K562 (cell line): ENCODE measurements at regions not wholly inside any gene's neighbourhood (a gene's known extent, or its start where the extent isn't known, plus 50 kb on each side); places are given as distances from the start of the nearest gene placed in this dataset.

Experiments
- ADNP ChIP-seq: fragments of 200-800 bp; sonication (Bioruptor generic); IDR thresholded peaks from 2 replicates; pipeline ENCODE4 v1.6.1; 2016; ENCODE audit warnings: missing genetic modification characterization, missing compliant biosample characterization
- ARID1B ChIP-seq: fragments of 450-650 bp; IDR thresholded peaks from 2 replicates; pipeline ENCODE4 v1.6.1; 2016; ENCODE audit warnings: antibody characterized with exemption, mild to moderate bottlenecking, inconsistent platforms
- ARID2 ChIP-seq: fragments of 450-650 bp; IDR thresholded peaks from 2 replicates; pipeline ENCODE4 v1.6.1; 2017; ENCODE audit warnings: antibody characterized with exemption, mild to moderate bottlenecking
- DPF2 ChIP-seq: fragments of 450-650 bp; IDR thresholded peaks from 2 replicates; pipeline ENCODE4 v1.6.1; 2016
- E2F5 ChIP-seq: sonication (generic); formaldehyde crosslinking; IDR thresholded peaks from 2 replicates; pipeline ENCODE4 v1.8.0; 2022; ENCODE audit warnings: mild to moderate bottlenecking, missing genetic modification reagents
- EP300 ChIP-seq: IDR thresholded peaks from 2 replicates; pipeline ENCODE4 v1.6.1; 2012; ENCODE audit warnings: low read length, improper control_type of control experiment
- ERF ChIP-seq: fragments of 450-650 bp; formaldehyde crosslinking; IDR thresholded peaks from 2 replicates; pipeline ENCODE4 v1.4.0; 2020; ENCODE audit warnings: mild to moderate bottlenecking, mixed read lengths
- GTF2B ChIP-seq: IDR thresholded peaks from 2 replicates; pipeline ENCODE4 v1.6.1; 2011; ENCODE audit not compliant: insufficient read length; ENCODE audit errors: extremely low read depth
- GTF2E2 ChIP-seq: fragments of 200-800 bp; sonication (Bioruptor generic); IDR thresholded peaks from 2 replicates; pipeline ENCODE4 v1.6.1; 2016; ENCODE audit warnings: missing genetic modification characterization, missing compliant biosample characterization
- HDAC1 ChIP-seq, 2 experiments: fragments of 450-650 bp; IDR thresholded peaks; 2 replicates each; pipeline ENCODE4 v1.6.1; 2016 to 2017; ENCODE audit warnings: inconsistent platforms in 1 of 2, mild to moderate bottlenecking in 1 of 2, moderate library complexity in 1 of 2
- HDAC6 ChIP-seq: IDR thresholded peaks from 2 replicates; pipeline ENCODE4 v1.6.1; 2012; ENCODE audit warnings: low read depth, mild to moderate bottlenecking, control low read depth, inconsistent platforms, low read length, moderate library complexity
- MED1 ChIP-seq: sonication (generic); formaldehyde crosslinking; IDR thresholded peaks from 2 replicates; pipeline ENCODE4 v1.8.1; 2023; ENCODE audit warnings: missing genetic modification reagents, borderline replicate concordance
- MTA3 ChIP-seq: fragments of 450-650 bp; formaldehyde crosslinking; IDR thresholded peaks from 2 replicates; pipeline ENCODE4 v1.6.1; 2017; ENCODE audit warnings: mild to moderate bottlenecking, borderline replicate concordance
- NCOR1 ChIP-seq: fragments of 450-650 bp; IDR thresholded peaks from 2 replicates; pipeline ENCODE4 v1.6.1; 2016; ENCODE audit warnings: mild to moderate bottlenecking, moderate library complexity
- NELFE ChIP-seq: IDR thresholded peaks from 2 replicates; pipeline ENCODE4 v1.6.1; 2011; ENCODE audit warnings: mild to moderate bottlenecking; ENCODE audit not compliant: insufficient read depth, insufficient read length
- NFE2 ChIP-seq: IDR thresholded peaks from 2 replicates; pipeline ENCODE4 v1.6.1; 2014; ENCODE audit warnings: antibody characterized with exemption, low read depth
- PTTG1 ChIP-seq: fragments of 450-650 bp; IDR thresholded peaks from 2 replicates; pipeline ENCODE4 v1.6.1; 2016; ENCODE audit warnings: low read depth, mild to moderate bottlenecking, missing genetic modification characterization, missing compliant biosample characterization
- RNF2 ChIP-seq: sonication (generic); IDR thresholded peaks from 2 replicates; pipeline ENCODE4 v1.6.1; 2016
- SFPQ ChIP-seq: fragments of 200-400 bp; formaldehyde crosslinking; IDR thresholded peaks from 2 replicates; pipeline ENCODE4 v1.6.1; 2017; ENCODE audit warnings: mild to moderate bottlenecking, low read depth, low read length, moderate library complexity
- THAP7 ChIP-seq: fragments of 250-450 bp; sonication (Bioruptor Pico); IDR thresholded peaks from 2 replicates; pipeline ENCODE4 v1.5.0; 2021
- TOE1 ChIP-seq, 2 experiments: fragments of 450-650 bp in 1 of 2; sonication (generic) in 1 of 2; formaldehyde crosslinking in 1 of 2; IDR thresholded peaks; 2 replicates each; pipeline versions ENCODE4 v1.7.1 to v1.8.0; 2016 to 2022; ENCODE audit warnings: borderline replicate concordance in 2 of 2, mild to moderate bottlenecking in 2 of 2, antibody characterized with exemption in 1 of 2, inconsistent platforms in 1 of 2, low read depth in 1 of 2, missing genetic modification reagents in 1 of 2, moderate library complexity in 1 of 2
- ZNF212 ChIP-seq: fragments of 450-650 bp; formaldehyde crosslinking; IDR thresholded peaks from 2 replicates; pipeline ENCODE4 v1.4.0; 2020; ENCODE audit warnings: mild to moderate bottlenecking
- ZNF408 ChIP-seq: fragments of 250-450 bp; sonication (Bioruptor Pico); IDR thresholded peaks from 2 replicates; pipeline ENCODE4 v1.4.0; 2020; ENCODE audit warnings: low read depth, mild to moderate bottlenecking, moderate library complexity
- ZNF586 ChIP-seq: fragments of 450-650 bp; formaldehyde crosslinking; conservative IDR thresholded peaks from 2 replicates; pipeline ENCODE4 v1.4.0; 2020; ENCODE audit warnings: mild to moderate bottlenecking, moderate library complexity

- no peak for TF ChIP-seq NFE2
- no peak for TF ChIP-seq EP300
- no peak for TF ChIP-seq TOE1 (IDR thresholded peaks at IDR 0.05; ENCODE audit: borderline replicate concordance)
- no peak for TF ChIP-seq TOE1 (CRISPR knock-in tag; IDR thresholded peaks at IDR 0.05; ENCODE audit: borderline replicate concordance, low read depth)
- no peak for TF ChIP-seq MTA3
- TF ChIP-seq DPF2, result peak; percentile 17; the same call in 1 of the 2 replicates
- TF ChIP-seq ARID1B, result 0 out of 2 replicates have a peak, but pooled peaks have one; percentile 23
- TF ChIP-seq MED1 (CRISPR knock-in tag), result no peak
- no peak for TF ChIP-seq ERF (CRISPR knock-in tag)
- no peak for TF ChIP-seq SFPQ
- TF ChIP-seq PTTG1, result no peak
- TF ChIP-seq ARID2, result 0 out of 2 replicates have a peak, but pooled peaks have one; percentile 47
- TF ChIP-seq E2F5 (CRISPR knock-in tag), result no peak
- TF ChIP-seq NCOR1, result 0 out of 2 replicates have a peak, but pooled peaks have one; percentile 18
- no peak for TF ChIP-seq GTF2E2
- no peak for TF ChIP-seq ADNP (tag)
- no peak for TF ChIP-seq GTF2B
- no peak for TF ChIP-seq HDAC6
- no peak for TF ChIP-seq ZNF586 (CRISPR knock-in tag)
- TF ChIP-seq NELFE, result no peak
- peak in 1 of 2 experiments; percentile 63; a peak in 1 of 4 replicates for TF ChIP-seq HDAC1 (IDR thresholded peaks at IDR 0.05)
- TF ChIP-seq RNF2, result no peak
- TF ChIP-seq ZNF408, result no peak
- no peak for TF ChIP-seq ZNF212 (CRISPR knock-in tag)
- no peak for TF ChIP-seq THAP7 (CRISPR knock-in tag)
These were observed 102.8 kb downstream of the NAV1 start (continued) for GRCh38 chr1:201641524-201642253.
